SJCRH30 (cell line): ENCODE measurements at regions not wholly inside any gene's neighbourhood (a gene's known extent, or its start where the extent isn't known, plus 50 kb on each side); places are given as distances from the start of the nearest gene placed in this dataset.
A peak's percentile ranks its signal among the peaks of the same experiment; 100 is the strongest.

Source experiments
- DNase-seq, 2 experiments: peaks; one replicate each; pipeline ENCODE4 v3.0.0-alpha.2; 2015 to 2020
- H3K27ac ChIP-seq: fragments of 250-450 bp; sonication (Bioruptor Pico); 2 replicates; pipeline ENCODE4 v1.5.1; 2020; ENCODE audit warnings: mild to moderate bottlenecking, moderate library complexity
- H3K27me3 ChIP-seq: fragments of 250-450 bp; sonication (Bioruptor Pico); 2 replicates; pipeline ENCODE4 v1.5.1; 2020; ENCODE audit warnings: mild to moderate bottlenecking, moderate library complexity
- H3K36me3 ChIP-seq: fragments of 250-450 bp; sonication (Bioruptor Pico); 2 replicates; pipeline ENCODE4 v1.5.1; 2020; ENCODE audit warnings: mild to moderate bottlenecking, moderate library complexity
- H3K4me1 ChIP-seq: fragments of 250-450 bp; sonication (Bioruptor Pico); 2 replicates; pipeline ENCODE4 v1.5.1; 2020; ENCODE audit warnings: mild to moderate bottlenecking, moderate library complexity
- H3K4me3 ChIP-seq: fragments of 250-450 bp; sonication (Bioruptor Pico); 2 replicates; pipeline ENCODE4 v1.5.1; 2020; ENCODE audit warnings: mild to moderate bottlenecking, moderate library complexity
- H3K9me3 ChIP-seq: fragments of 250-450 bp; sonication (Bioruptor Pico); replicated peaks from 2 replicates; pipeline ENCODE4 v1.5.1; 2020; ENCODE audit warnings: mild to moderate bottlenecking, moderate library complexity

GRCh38 chr6:153231048-153231646, 100.1 kb upstream of the RGS17 start:
- peak; percentile 37 to 58 for DNase-seq
- Histone ChIP-seq H3K36me3 (no peaks in the 10 kb centered on the region), H3K4me3 (no peak overlapping the region), H3K4me1 (no peaks in the 10 kb centered on the region), H3K27me3 (no peaks in the 10 kb centered on the region), H3K27ac (no peak overlapping the region), H3K9me3 (no peaks in the 10 kb centered on the region)

DNA sequence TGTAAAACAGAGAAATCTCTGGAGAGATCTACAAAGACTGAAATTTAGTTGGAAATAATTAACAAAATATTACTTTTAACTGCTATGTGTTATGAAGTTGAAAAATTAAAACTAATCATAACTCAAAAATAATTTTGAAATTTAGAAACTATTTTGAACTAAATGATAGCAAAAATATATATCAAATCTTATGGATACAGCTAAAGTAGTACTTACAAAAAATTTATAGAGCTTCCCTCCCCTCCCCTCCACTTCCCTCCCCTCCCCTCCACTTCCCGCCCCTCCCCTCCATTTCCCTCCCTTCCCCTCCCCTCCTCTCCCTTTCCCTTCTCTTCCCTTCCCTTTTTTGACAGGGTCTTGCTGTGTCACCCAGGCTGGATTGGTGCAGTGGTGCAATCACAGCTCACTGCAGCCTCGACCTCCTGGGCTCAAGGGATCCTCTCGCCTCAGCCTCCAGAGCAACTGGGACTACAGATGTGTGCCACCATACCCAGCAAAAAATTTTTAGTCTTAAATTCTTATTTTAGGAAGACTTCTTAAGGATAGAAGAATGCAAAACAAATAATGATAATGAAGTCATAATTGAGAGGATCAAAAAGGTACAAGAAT, 87.2 kb upstream of the RGS17 start:
- Histone ChIP-seq H3K4me3 (no peak overlapping the region), H3K9me3 (no peaks in the 10 kb centered on the region), H3K4me1 (no peaks in the 10 kb centered on the region), H3K27ac (no peak overlapping the region), H3K27me3 (no peaks in the 10 kb centered on the region), H3K36me3 (no peaks in the 10 kb centered on the region)
- no peak for DNase-seq

DNA sequence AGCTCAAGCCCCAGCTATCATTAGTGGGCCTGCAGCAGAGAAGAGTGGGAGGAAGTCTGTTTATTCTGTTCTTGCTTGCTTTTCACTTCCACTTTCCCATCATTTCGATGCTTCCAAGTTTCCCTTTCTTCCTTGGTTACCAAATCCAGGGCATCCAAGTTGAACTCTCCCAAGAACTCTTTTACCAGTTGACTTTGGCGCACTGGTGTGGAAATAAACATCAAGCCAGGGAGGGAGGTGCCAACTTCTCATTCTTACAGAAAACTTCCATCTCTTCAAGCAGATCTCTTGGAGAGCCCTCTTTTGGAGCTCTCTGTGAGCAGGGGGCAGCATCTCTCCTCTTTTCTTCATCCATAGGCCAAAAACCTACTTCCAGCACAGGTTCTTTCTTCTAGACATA, 85.7 kb upstream of the RGS17 start:
- no peaks in the 10 kb centered on the region for H3K36me3 ChIP-seq
- no peaks in the 10 kb centered on the region for H3K9me3 ChIP-seq
- DNase-seq = no peak
- no peak overlapping the region for H3K4me3 ChIP-seq
- H3K27ac ChIP-seq = no peak overlapping the region
- H3K27me3 ChIP-seq = no peaks in the 10 kb centered on the region
- H3K4me1 ChIP-seq = 0 out of 2 replicates have a peak, but pooled peaks cover 5% of the 10 kb centered on the region

- Histone ChIP-seq H3K27me3 (no peaks in the 10 kb centered on the region), H3K27ac (no peak overlapping the region), H3K4me1 (peaks cover 13% of the 10 kb centered on the region), H3K36me3 (no peaks in the 10 kb centered on the region), H3K4me3 (no peak overlapping the region), H3K9me3 (no peaks in the 10 kb centered on the region)
- DNase-seq = no peak
Measured at GRCh38 chr6:153215242-153215641, 84.2 kb upstream of the RGS17 start.

GRCh38 chr6:153214436-153214835, 83.4 kb upstream of the RGS17 start:
- H3K9me3 ChIP-seq = peaks cover 3% of the 10 kb centered on the region
- H3K36me3 ChIP-seq = no peaks in the 10 kb centered on the region
- no peak for DNase-seq
- no peak overlapping the region for H3K4me3 ChIP-seq
- H3K27me3 ChIP-seq = no peaks in the 10 kb centered on the region
- no peak overlapping the region for H3K27ac ChIP-seq
- H3K4me1 ChIP-seq = peaks cover 20% of the 10 kb centered on the region

GRCh38 chr6:153210083-153210482, 79.0 kb upstream of the RGS17 start:
- H3K4me3 ChIP-seq = peak overlapping the region; percentile 8; the same call in 1 of the 2 replicates
- peak; percentile 26 to 78 for DNase-seq

GRCh38 chr6:153208706-153209105, 77.6 kb upstream of the RGS17 start:
- Histone ChIP-seq H3K27ac (peak overlapping the region; percentile 83), H3K36me3 (no peaks in the 10 kb centered on the region), H3K4me1 (peaks cover 32% of the 10 kb centered on the region), H3K4me3 (no peak overlapping the region), H3K27me3 (no peaks in the 10 kb centered on the region), H3K9me3 (peaks cover 8% of the 10 kb centered on the region)
- peak; percentile 80 to 85 for DNase-seq

More at GRCh38 chr6:153210083-153210482, 79.0 kb upstream of the RGS17 start:
- peaks cover 8% of the 10 kb centered on the region for H3K9me3 ChIP-seq
- no peaks in the 10 kb centered on the region for H3K27me3 ChIP-seq
- peaks cover 32% of the 10 kb centered on the region for H3K4me1 ChIP-seq
- H3K27ac ChIP-seq = peak overlapping the region; percentile 83
- H3K36me3 ChIP-seq = no peaks in the 10 kb centered on the region

DNA sequence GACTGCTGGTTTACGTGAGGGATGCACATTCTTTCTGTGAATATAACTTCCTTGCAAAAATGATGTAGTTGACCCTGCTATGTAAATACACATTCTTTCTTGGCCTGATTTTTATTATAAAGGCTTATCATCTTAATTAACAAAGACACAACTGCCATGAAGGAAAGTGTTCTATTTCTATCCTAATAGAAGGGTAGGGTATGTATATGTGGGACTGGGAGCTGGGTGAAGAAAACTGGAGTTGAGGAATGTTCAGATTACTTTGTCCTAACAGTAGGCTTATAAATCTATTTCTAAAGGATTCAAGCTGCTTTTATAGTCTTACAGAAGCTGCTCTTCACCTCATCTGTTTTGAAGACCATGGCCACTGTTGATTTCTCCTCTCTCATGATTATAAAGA, 76.5 kb upstream of the RGS17 start:
- DNase-seq = no peak
- H3K4me3 ChIP-seq = no peak overlapping the region
- no peaks in the 10 kb centered on the region for H3K27me3 ChIP-seq
- peaks cover 8% of the 10 kb centered on the region for H3K9me3 ChIP-seq
- H3K4me1 ChIP-seq = peaks cover 27% of the 10 kb centered on the region
- H3K27ac ChIP-seq = no peak overlapping the region
- no peaks in the 10 kb centered on the region for H3K36me3 ChIP-seq

DNA sequence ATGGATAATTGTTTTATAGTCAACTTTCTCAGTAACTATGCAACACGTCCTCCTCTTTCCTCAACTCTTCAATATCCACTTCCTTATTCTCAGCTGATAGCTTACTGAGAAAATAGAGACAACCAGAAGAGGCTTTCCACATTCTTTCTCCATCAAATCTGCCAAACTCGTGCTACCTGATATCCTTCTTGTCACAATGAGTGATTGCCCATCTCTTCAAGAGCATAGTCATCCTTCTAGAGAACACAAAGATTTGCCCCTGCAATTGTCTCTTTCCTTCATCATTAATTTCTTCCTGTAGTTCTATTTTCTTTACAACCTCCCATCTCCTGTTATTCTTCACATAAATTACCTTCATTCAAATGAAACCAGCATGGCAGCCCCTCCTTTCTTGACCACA, 75.9 kb upstream of the RGS17 start:
- Histone ChIP-seq H3K4me1 (peaks cover 27% of the 10 kb centered on the region), H3K27ac (no peak overlapping the region), H3K27me3 (no peaks in the 10 kb centered on the region), H3K36me3 (no peaks in the 10 kb centered on the region), H3K9me3 (peaks cover 8% of the 10 kb centered on the region), H3K4me3 (no peak overlapping the region)
- no peak for DNase-seq

DNA sequence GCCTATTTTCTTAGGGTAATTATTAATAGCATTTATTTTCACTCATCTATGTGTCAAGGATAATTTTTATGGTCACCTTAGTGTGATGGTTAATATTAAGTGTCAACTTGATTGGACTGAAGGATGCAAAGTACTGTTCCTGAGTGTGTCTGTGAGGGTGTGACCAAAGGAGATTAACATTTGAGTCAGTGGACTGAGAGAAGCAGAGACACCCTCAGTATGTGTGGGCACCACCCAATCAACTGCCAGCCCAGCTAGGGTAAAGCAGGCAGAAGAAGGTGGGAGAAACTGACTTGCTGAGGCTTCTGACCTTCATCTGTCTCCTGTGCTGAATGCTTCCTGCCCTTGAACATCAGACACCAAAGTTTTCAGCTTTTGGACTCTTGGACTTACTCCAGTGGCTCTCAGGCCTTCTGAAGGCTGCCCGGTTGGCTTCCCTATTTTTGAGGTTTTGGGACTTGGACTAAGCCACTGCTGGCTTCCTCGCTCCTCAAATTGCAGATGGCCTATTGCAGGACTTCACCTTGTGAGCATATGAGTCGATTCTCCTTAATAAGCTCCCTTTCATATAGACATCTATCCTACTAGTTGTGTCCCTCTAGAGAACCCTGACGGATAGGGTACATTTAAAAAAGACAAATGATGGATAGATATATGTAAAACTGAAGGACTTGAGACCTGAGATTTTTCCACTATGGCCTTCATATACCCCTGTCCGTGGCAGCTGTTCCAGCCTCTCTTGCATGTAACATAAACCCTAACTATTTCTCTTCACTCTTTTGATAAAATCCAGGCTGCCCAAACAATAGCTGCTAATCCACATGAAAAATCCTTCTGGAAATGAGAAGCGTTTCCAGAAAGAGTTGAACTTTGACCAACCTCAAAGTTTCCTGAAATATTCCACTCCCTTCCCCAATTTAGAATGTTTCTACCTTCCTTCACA, 62.1 kb upstream of the RGS17 start:
- Histone ChIP-seq H3K36me3 (no peaks in the 10 kb centered on the region), H3K27me3 (no peaks in the 10 kb centered on the region), H3K9me3 (no peaks in the 10 kb centered on the region; the same call in 1 of the 2 replicates), H3K4me3 (no peak overlapping the region), H3K4me1 (peaks cover 29% of the 10 kb centered on the region), H3K27ac (peak overlapping the region; percentile 74)
- DNase-seq = peak; percentile 65 to 85

DNA sequence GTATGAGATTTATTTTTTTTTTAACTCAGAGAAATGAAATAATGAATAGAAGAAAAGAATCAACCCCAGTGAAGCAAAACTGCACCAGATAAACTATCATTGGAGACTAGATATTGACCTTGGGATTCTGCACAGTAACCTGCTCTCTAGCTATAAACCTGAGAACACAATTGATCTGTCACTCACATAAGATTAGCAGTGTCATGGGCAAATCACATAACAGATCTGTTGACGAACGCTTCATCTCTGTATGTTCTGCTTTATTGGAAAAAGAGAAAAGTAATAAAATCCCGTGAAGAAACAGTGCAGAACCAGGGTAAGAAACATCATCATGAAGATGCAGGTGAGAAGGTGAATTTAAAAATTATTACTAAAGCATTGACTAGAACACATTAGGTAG, 52.8 kb upstream of the RGS17 start:
- Histone ChIP-seq H3K4me1 (no peaks in the 10 kb centered on the region), H3K36me3 (no peaks in the 10 kb centered on the region), H3K4me3 (no peak overlapping the region), H3K27me3 (no peaks in the 10 kb centered on the region), H3K27ac (no peak overlapping the region), H3K9me3 (no peaks in the 10 kb centered on the region)
- DNase-seq = no peak
